ENCODE measurements at regions not wholly inside any gene's neighbourhood (a gene's known extent, or its start where the extent isn't known, plus 50 kb on each side); places are given as distances from the start of the nearest gene placed in this dataset.

DNA sequence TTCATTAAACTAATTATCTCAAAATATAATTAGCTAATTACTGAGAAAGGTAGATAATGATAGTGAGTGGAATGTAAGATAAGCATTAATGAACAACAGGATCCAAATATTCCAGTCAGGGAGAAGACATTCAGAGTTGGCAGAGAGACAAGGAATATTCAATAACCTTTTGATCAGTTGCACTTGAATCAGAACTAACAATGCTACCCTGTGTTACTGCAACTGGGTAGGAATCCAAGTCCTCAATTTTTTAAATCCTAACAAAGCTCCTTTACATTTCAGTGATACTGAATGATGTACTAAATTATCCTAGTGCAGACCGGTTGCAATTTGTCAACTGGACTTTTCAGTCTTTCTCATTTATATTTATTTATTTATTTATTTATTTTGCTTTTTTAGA is 107.1 kb upstream of the MIR17HG start:
- TF ChIP-seq ZNF221 (tag by site-specific recombination; IDR thresholded peaks at IDR 0.05; ENCODE audit: borderline replicate concordance) (no peak), ZFP3 (tag by site-specific recombination; IDR thresholded peaks at IDR 0.05; ENCODE audit: low read depth) (no peak), RBAK (tag by site-specific recombination; IDR thresholded peaks at IDR 0.05) (no peak), ZBTB8A (tag by site-specific recombination; IDR thresholded peaks at IDR 0.05) (no peak), ZNF157 (tag by site-specific recombination; IDR thresholded peaks at IDR 0.05) (no peak)
- TF ChIP-seq, protein P1, sequence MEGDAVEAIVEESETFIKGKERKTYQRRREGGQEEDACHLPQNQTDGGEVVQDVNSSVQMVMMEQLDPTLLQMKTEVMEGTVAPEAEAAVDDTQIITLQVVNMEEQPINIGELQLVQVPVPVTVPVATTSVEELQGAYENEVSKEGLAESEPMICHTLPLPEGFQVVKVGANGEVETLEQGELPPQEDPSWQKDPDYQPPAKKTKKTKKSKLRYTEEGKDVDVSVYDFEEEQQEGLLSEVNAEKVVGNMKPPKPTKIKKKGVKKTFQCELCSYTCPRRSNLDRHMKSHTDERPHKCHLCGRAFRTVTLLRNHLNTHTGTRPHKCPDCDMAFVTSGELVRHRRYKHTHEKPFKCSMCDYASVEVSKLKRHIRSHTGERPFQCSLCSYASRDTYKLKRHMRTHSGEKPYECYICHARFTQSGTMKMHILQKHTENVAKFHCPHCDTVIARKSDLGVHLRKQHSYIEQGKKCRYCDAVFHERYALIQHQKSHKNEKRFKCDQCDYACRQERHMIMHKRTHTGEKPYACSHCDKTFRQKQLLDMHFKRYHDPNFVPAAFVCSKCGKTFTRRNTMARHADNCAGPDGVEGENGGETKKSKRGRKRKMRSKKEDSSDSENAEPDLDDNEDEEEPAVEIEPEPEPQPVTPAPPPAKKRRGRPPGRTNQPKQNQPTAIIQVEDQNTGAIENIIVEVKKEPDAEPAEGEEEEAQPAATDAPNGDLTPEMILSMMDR (tag by site-specific recombination; IDR thresholded peaks at IDR 0.05): no peak
- TF ChIP-seq, protein P2, sequence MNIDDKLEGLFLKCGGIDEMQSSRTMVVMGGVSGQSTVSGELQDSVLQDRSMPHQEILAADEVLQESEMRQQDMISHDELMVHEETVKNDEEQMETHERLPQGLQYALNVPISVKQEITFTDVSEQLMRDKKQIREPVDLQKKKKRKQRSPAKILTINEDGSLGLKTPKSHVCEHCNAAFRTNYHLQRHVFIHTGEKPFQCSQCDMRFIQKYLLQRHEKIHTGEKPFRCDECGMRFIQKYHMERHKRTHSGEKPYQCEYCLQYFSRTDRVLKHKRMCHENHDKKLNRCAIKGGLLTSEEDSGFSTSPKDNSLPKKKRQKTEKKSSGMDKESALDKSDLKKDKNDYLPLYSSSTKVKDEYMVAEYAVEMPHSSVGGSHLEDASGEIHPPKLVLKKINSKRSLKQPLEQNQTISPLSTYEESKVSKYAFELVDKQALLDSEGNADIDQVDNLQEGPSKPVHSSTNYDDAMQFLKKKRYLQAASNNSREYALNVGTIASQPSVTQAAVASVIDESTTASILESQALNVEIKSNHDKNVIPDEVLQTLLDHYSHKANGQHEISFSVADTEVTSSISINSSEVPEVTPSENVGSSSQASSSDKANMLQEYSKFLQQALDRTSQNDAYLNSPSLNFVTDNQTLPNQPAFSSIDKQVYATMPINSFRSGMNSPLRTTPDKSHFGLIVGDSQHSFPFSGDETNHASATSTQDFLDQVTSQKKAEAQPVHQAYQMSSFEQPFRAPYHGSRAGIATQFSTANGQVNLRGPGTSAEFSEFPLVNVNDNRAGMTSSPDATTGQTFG (tag by site-specific recombination; IDR thresholded peaks at IDR 0.05; ENCODE audit: borderline replicate concordance): no peak
- TF ChIP-seq, protein P3, sequence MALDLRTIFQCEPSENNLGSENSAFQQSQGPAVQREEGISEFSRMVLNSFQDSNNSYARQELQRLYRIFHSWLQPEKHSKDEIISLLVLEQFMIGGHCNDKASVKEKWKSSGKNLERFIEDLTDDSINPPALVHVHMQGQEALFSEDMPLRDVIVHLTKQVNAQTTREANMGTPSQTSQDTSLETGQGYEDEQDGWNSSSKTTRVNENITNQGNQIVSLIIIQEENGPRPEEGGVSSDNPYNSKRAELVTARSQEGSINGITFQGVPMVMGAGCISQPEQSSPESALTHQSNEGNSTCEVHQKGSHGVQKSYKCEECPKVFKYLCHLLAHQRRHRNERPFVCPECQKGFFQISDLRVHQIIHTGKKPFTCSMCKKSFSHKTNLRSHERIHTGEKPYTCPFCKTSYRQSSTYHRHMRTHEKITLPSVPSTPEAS (tag by site-specific recombination; IDR thresholded peaks at IDR 0.05): no peak

Measured in HEK293 (cell line).